H1 (cell line): ENCODE measurements at regions not wholly inside any gene's neighbourhood (a gene's known extent, or its start where the extent isn't known, plus 50 kb on each side); places are given as distances from the start of the nearest gene placed in this dataset.

Experiments
- CTCF ChIA-PET: fragments of 300-600 bp; sonication (Branson Sonifier 250); formaldehyde crosslinking; loops from one replicate; lab custom pipeline; 2021; ENCODE audit not compliant: partially characterized antibody; lab: Charles Lee
- POLR2A ChIA-PET: fragments of 300-600 bp; sonication (Branson Sonifier 250); formaldehyde crosslinking; loops from one replicate; lab custom pipeline; 2021; ENCODE audit warnings: inconsistent platforms; ENCODE audit not compliant: partially characterized antibody; lab: Charles Lee
- DNase-seq, 2 experiments: peaks; one replicate each; pipeline versions ENCODE4 v3.0.0 to v3.0.0-alpha.2; 2010 to 2022; ENCODE audit warnings: low spot score in 2 of 2, low read depth in 1 of 2, mixed read lengths in 1 of 2
- FAIRE-seq: peaks from 2 replicates; lab custom pipeline; 2011; peaks lifted over from hg19 to GRCh38; lab: Jason Lieb, UNC
- H2AFZ ChIP-seq: 2 replicates; pipeline ENCODE4 v1.8.1; 2012; ENCODE audit warnings: low read length, inconsistent platforms
- H2AK5ac ChIP-seq: 2 replicates; pipeline ENCODE4 v1.6.1; 2013; ENCODE audit warnings: low read depth, low read length
- H2BK120ac ChIP-seq: replicated peaks from 2 replicates; pipeline ENCODE3; 2013; ENCODE audit warnings: low read depth, low read length, inconsistent platforms
- H2BK12ac ChIP-seq: 2 replicates; pipeline ENCODE4 v1.6.1; 2013; ENCODE audit warnings: low read depth, low read length
- H2BK15ac ChIP-seq: 2 replicates; pipeline ENCODE4 v1.6.1; 2013; ENCODE audit warnings: low read length
- H2BK20ac ChIP-seq: 2 replicates; pipeline ENCODE4 v1.6.1; 2013; ENCODE audit warnings: low read length
- H2BK5ac ChIP-seq: 2 replicates; pipeline ENCODE4 v1.6.1; 2013; ENCODE audit warnings: low read depth, low read length
- H3K14ac ChIP-seq: 2 replicates; pipeline ENCODE4 v1.6.1; 2013; ENCODE audit warnings: inconsistent platforms; ENCODE audit not compliant: insufficient read length
- H3K18ac ChIP-seq: 2 replicates; pipeline ENCODE4 v1.6.1; 2013; ENCODE audit warnings: low read length; ENCODE audit errors: extremely low read depth
- H3K23ac ChIP-seq: 2 replicates; pipeline ENCODE4 v1.6.1; 2013; ENCODE audit warnings: inconsistent platforms; ENCODE audit not compliant: insufficient read length
- H3K23me2 ChIP-seq: 2 replicates; pipeline ENCODE4 v1.6.1; 2013; ENCODE audit warnings: low read depth, low read length
- H3K27ac ChIP-seq: 2 replicates; pipeline ENCODE4 v1.6.1; 2011; ENCODE audit warnings: low read depth, low read length, inconsistent platforms
- H3K27me3 ChIP-seq, 4 experiments: replicated peaks in 1 of 4; 1 replicate in 1 of 4; 2 replicates in 3 of 4; pipeline versions ENCODE4 v1.6.1 to v1.8.1; 2011 to 2013; ENCODE audit warnings: low read length in 3 of 4, mild to moderate bottlenecking in 3 of 4, inconsistent platforms in 2 of 4, mixed read lengths in 2 of 4, moderate library complexity in 1 of 4; ENCODE audit not compliant: control insufficient read depth in 3 of 4, insufficient read depth in 3 of 4; ENCODE audit errors: extremely low read depth in 1 of 4
- H3K36me3 ChIP-seq, 4 experiments: 2 replicates each; pipeline versions ENCODE4 v1.6.1 to v1.8.1; 2011 to 2013; ENCODE audit warnings: mild to moderate bottlenecking in 4 of 4, low read length in 3 of 4, moderate library complexity in 2 of 4, control low read depth in 1 of 4, inconsistent platforms in 1 of 4; ENCODE audit not compliant: insufficient read depth in 4 of 4, control insufficient read depth in 2 of 4
- H3K4ac ChIP-seq: replicated peaks from 2 replicates; pipeline ENCODE3; 2013; ENCODE audit warnings: low read length, low read depth, mixed read lengths, inconsistent platforms; ENCODE audit not compliant: insufficient read length
- H3K4me1 ChIP-seq, 4 experiments: replicated peaks in 1 of 4; 1 replicate in 1 of 4; 2 replicates in 3 of 4; pipeline versions ENCODE4 v1.6.1 to v1.8.1; 2011 to 2013; ENCODE audit warnings: low read length in 3 of 4, inconsistent platforms in 2 of 4, mixed read lengths in 1 of 4; ENCODE audit not compliant: insufficient read depth in 4 of 4, control insufficient read depth in 3 of 4
- H3K4me2 ChIP-seq, 2 experiments: 2 replicates each; pipeline versions ENCODE4 v1.6.1 to v1.8.1; 2011 to 2013; ENCODE audit warnings: low read depth in 2 of 2, low read length in 2 of 2, control low read depth in 1 of 2, inconsistent platforms in 1 of 2, mild to moderate bottlenecking in 1 of 2; ENCODE audit not compliant: insufficient read depth in 1 of 2
- H3K4me3 ChIP-seq, 4 experiments: fragments of 200-600, 300-600 bp in 1 of 4; sonication (generic), shearing (Covaris generic), sonication (Bioruptor Twin) in 1 of 4; 2 replicates each; pipeline versions ENCODE4 v1.5.1 to v1.8.1; 2011 to 2016; ENCODE audit warnings: low read length in 4 of 4, low read depth in 3 of 4, control low read depth in 2 of 4, inconsistent platforms in 2 of 4, mild to moderate bottlenecking in 2 of 4, mixed read lengths in 1 of 4, moderate library complexity in 1 of 4; ENCODE audit not compliant: insufficient read depth in 2 of 4; ENCODE audit errors: extremely low read depth in 1 of 4
- H3K56ac ChIP-seq: replicated peaks from 2 replicates; pipeline ENCODE3; 2013; ENCODE audit warnings: low read depth, mild to moderate bottlenecking, mixed read lengths, low read length, inconsistent platforms; ENCODE audit not compliant: insufficient read length
- H3K79me1 ChIP-seq: 2 replicates; pipeline ENCODE4 v1.6.1; 2013; ENCODE audit warnings: low read depth, low read length, control low read depth
- H3K79me2 ChIP-seq, 2 experiments: 2 replicates each; pipeline versions ENCODE4 v1.6.1 to v1.8.1; 2012 to 2013; ENCODE audit warnings: low read length in 2 of 2, mild to moderate bottlenecking in 2 of 2, inconsistent platforms in 1 of 2; ENCODE audit not compliant: insufficient read depth in 2 of 2, control insufficient read depth in 1 of 2
- H3K9ac ChIP-seq, 4 experiments: replicated peaks in 1 of 4; 1 replicate in 1 of 4; 2 replicates in 3 of 4; pipeline versions ENCODE4 v1.6.1 to v1.8.1; 2011 to 2013; ENCODE audit warnings: low read depth in 3 of 4, low read length in 3 of 4, control low read depth in 2 of 4, mild to moderate bottlenecking in 2 of 4, moderate library complexity in 2 of 4, inconsistent platforms in 1 of 4; ENCODE audit errors: extremely low read depth in 1 of 4
- H3K9me3 ChIP-seq, 2 experiments: 2 replicates each; pipeline versions ENCODE4 v1.6.1 to v1.8.1; 2012 to 2013; ENCODE audit warnings: mild to moderate bottlenecking in 2 of 2, moderate library complexity in 2 of 2, control low read depth in 1 of 2, inconsistent platforms in 1 of 2, low read depth in 1 of 2, low read length in 1 of 2, mixed read lengths in 1 of 2; ENCODE audit not compliant: insufficient read depth in 2 of 2
- H4K20me1 ChIP-seq, 2 experiments: replicated peaks in 1 of 2; 2 replicates each; pipeline versions ENCODE3 to v1.8.1; 2011 to 2013; ENCODE audit warnings: inconsistent platforms in 2 of 2, low read length in 2 of 2, mild to moderate bottlenecking in 1 of 2; ENCODE audit not compliant: insufficient read depth in 2 of 2, control insufficient read depth in 1 of 2
- H4K5ac ChIP-seq: 2 replicates; pipeline ENCODE4 v1.6.1; 2013; ENCODE audit warnings: low read length, low read depth, mixed read lengths, inconsistent platforms; ENCODE audit not compliant: insufficient read length
- H4K8ac ChIP-seq: 2 replicates; pipeline ENCODE4 v1.8.0; 2013; ENCODE audit warnings: mild to moderate bottlenecking, moderate library complexity, low read length, inconsistent platforms; ENCODE audit not compliant: insufficient read depth; ENCODE audit errors: extremely low read depth
- H4K91ac ChIP-seq: replicated peaks from 2 replicates; pipeline ENCODE3; 2013; ENCODE audit warnings: low read length, mixed read lengths, inconsistent platforms; ENCODE audit not compliant: insufficient read length
- CEBPB ChIP-seq: IDR thresholded peaks from 2 replicates; pipeline ENCODE4 v1.6.1; 2012; ENCODE audit warnings: low read depth, low read length
- CREB1 ChIP-seq: IDR thresholded peaks from 2 replicates; pipeline ENCODE4 v1.6.1; 2012; ENCODE audit warnings: inconsistent platforms
- E2F6 ChIP-seq: IDR thresholded peaks from 2 replicates; pipeline ENCODE4 v1.6.1; 2012; ENCODE audit warnings: inconsistent platforms
- EGR1 ChIP-seq: IDR thresholded peaks from 2 replicates; pipeline ENCODE4 v1.6.1; 2011; ENCODE audit warnings: low read depth, low read length, borderline replicate concordance
- FOSL1 ChIP-seq: IDR thresholded peaks from 2 replicates; pipeline ENCODE4 v1.6.1; 2011; ENCODE audit warnings: mild to moderate bottlenecking, low read depth, low read length, moderate library complexity; ENCODE audit not compliant: insufficient read depth
- HDAC2 ChIP-seq, 2 experiments: fragments of 300-600 bp in 1 of 2; sonication (generic) in 1 of 2; IDR thresholded peaks; 2 replicates each; pipeline ENCODE4 v1.6.1; 2011 to 2012; ENCODE audit warnings: low read depth in 2 of 2, low read length in 2 of 2, mild to moderate bottlenecking in 2 of 2, moderate library complexity in 2 of 2, borderline replicate concordance in 1 of 2, inconsistent platforms in 1 of 2
- JUN ChIP-seq: IDR thresholded peaks from 2 replicates; pipeline ENCODE4 v1.6.1; 2011; ENCODE audit warnings: low read depth, mild to moderate bottlenecking, improper control_type of control experiment, low read length
- NANOG ChIP-seq: IDR thresholded peaks from 2 replicates; pipeline ENCODE4 v1.6.1; 2011; ENCODE audit warnings: low read length, low read depth, mild to moderate bottlenecking, inconsistent platforms; ENCODE audit not compliant: insufficient read depth, poor library complexity, severe bottlenecking
- POLR2A ChIP-seq, 2 experiments: IDR thresholded peaks; 1 replicate in 1 of 2; 2 replicates in 1 of 2; pipeline ENCODE4 v1.6.1; 2011; ENCODE audit warnings: low read depth in 2 of 2, low read length in 2 of 2, mild to moderate bottlenecking in 2 of 2; ENCODE audit errors: control extremely low read depth in 1 of 2
- RAD21 ChIP-seq, 2 experiments: IDR thresholded peaks in 1 of 2; conservative IDR thresholded peaks in 1 of 2; 2 replicates each; pipeline ENCODE4 v1.6.1; 2011; ENCODE audit warnings: low read depth in 2 of 2, low read length in 2 of 2, improper control_type of control experiment in 1 of 2, inconsistent platforms in 1 of 2, mild to moderate bottlenecking in 1 of 2, moderate library complexity in 1 of 2
- SP2 ChIP-seq: IDR thresholded peaks from 2 replicates; pipeline ENCODE4 v1.6.1; 2012; ENCODE audit warnings: mild to moderate bottlenecking, low read length, inconsistent platforms
- SUZ12 ChIP-seq: fragments of 200-600 bp; sonication (generic); IDR thresholded peaks from 2 replicates; pipeline ENCODE4 v1.6.1; 2012; ENCODE audit warnings: mild to moderate bottlenecking, inconsistent platforms, low read length, moderate library complexity, mixed read lengths
- USF2 ChIP-seq: IDR thresholded peaks from 2 replicates; pipeline ENCODE4 v1.6.1; 2011; ENCODE audit warnings: low read length, improper control_type of control experiment
- whole genome bisulfite sequencing, 2 experiments: shearing (Covaris generic) in 1 of 2; methylation state at CpG; one replicate each; pipeline versions ENCODE4 v1.1.6 to v1.1.7; 2013 to 2015; ENCODE audit warnings: low lambda C conversion rate in 2 of 2, mixed read lengths in 2 of 2, inconsistent platforms in 1 of 2, low coverage in 1 of 2, missing lambda C conversion rate in 1 of 2; ENCODE audit not compliant: insufficient replicate concordance in 2 of 2, insufficient coverage in 1 of 2, insufficient read length in 1 of 2; ENCODE audit errors: extremely low coverage in 1 of 2, missing lambda C conversion rate in 1 of 2; 5-methylcytosine and 5-hydroxymethylcytosine counted together

- H2BK12ac ChIP-seq = no peak overlapping the region
- ChIA-PET POLR2A (no interaction called here), CTCF (interaction anchor here (0.7 kb wide), 1 partner anchor 386 kb away, joined by 3 read pairs; no protein-coding TSS in a partner anchor)
- no peaks in the 10 kb centered on the region for H3K36me3 ChIP-seq
- no peak overlapping the region for H3K4ac ChIP-seq
- no peak overlapping the region for H3K4me3 ChIP-seq
- 83% methylated on average over 7 of the region's 7 CpGs; no CpG with 5 or more reads in 1 of the 2 experiments for WGBS, 2 experiments
- no peak overlapping the region for H2BK15ac ChIP-seq
- H2BK20ac ChIP-seq = no peak overlapping the region
- H3K79me1 ChIP-seq = no peaks in the 10 kb centered on the region
- no peak overlapping the region for H3K14ac ChIP-seq
- no peaks in the 10 kb centered on the region for H3K23me2 ChIP-seq
- FAIRE-seq (no peak), DNase-seq (no peak)
- no peak overlapping the region for H4K91ac ChIP-seq
- H2BK5ac ChIP-seq = no peak overlapping the region
- no peaks in the 10 kb centered on the region for H3K9me3 ChIP-seq
- H4K5ac ChIP-seq = no peak overlapping the region
- peaks cover 0 to 7% (median 1%) of the 10 kb centered on the region in 4 experiments; a peak in 1 of 7 replicates for H3K4me1 ChIP-seq
- H2BK120ac ChIP-seq = no peak overlapping the region
- no peak overlapping the region for H2AK5ac ChIP-seq
- H2AFZ ChIP-seq = no peak overlapping the region
- no peak overlapping the region for H3K9ac ChIP-seq
- H3K27ac ChIP-seq = no peak overlapping the region
- H3K27me3 ChIP-seq = no peaks in the 10 kb centered on the region
- H3K18ac ChIP-seq = no peak overlapping the region
- no peak overlapping the region for H4K8ac ChIP-seq
- no peaks in the 10 kb centered on the region for H3K79me2 ChIP-seq
- no peak overlapping the region for H3K56ac ChIP-seq
- no peaks in the 10 kb centered on the region for H4K20me1 ChIP-seq
- no peak overlapping the region for H3K23ac ChIP-seq
- no peak overlapping the region for H3K4me2 ChIP-seq
- TF ChIP-seq CEBPB (no peak), CREB1 (no peak), HDAC2 (IDR thresholded peaks at IDR 0.05; ENCODE audit: borderline replicate concordance in 1 of 2, low read depth in 2 of 2, low read length in 2 of 2) (no peak), SUZ12 (no peak), FOSL1 (no peak), EGR1 (no peak), RAD21 (IDR thresholded peaks at IDR 0.05 in 1 of 2, conservative IDR thresholded peaks at IDR 0.05 in 1 of 2; ENCODE audit: low read depth in 2 of 2, low read length in 2 of 2) (no peak), JUN (no peak), E2F6 (no peak), SP2 (no peak), NANOG (no peak), POLR2A (IDR thresholded peaks at IDR 0.05; ENCODE audit: control extremely low read depth in 1 of 2, low read depth in 2 of 2, low read length in 2 of 2) (no peak), USF2 (no peak)
Measured at GRCh38 chr9:13899924-13900323, 414.0 kb downstream of the NFIB start.
